GM21825 (cell line): ENCODE measurements at regions not wholly inside any gene's neighbourhood (a gene's known extent, or its start where the extent isn't known, plus 50 kb on each side); places are given as distances from the start of the nearest gene placed in this dataset.

Source experiments
- ATAC-seq: cut with Tn5 transposase; IDR thresholded peaks from one replicate; pipeline ENCODE4 v1.9.1; 2021; ENCODE audit warnings: mild to moderate bottlenecking, moderate library complexity; ENCODE audit not compliant: unreplicated experiment

GRCh38 chr2:217489145-217489960, 513.4 kb downstream of the TNS1 start:
- no peak for ATAC-seq

- no peak for ATAC-seq
Observed at GRCh38 chr2:217484046-217484445, 518.7 kb downstream of the TNS1 start.

GRCh38 chr2:217482056-217482710, 520.6 kb downstream of the TNS1 start:
- ATAC-seq: no peak

GRCh38 chr2:217481577-217481976, 521.2 kb downstream of the TNS1 start:
- no peak for ATAC-seq

GRCh38 chr2:217479566-217479965, 523.2 kb downstream of the TNS1 start:
- ATAC-seq: no peak

- no peak for ATAC-seq
Observed at GRCh38 chr2:217478831-217479455, 523.9 kb downstream of the TNS1 start.

- no peak for ATAC-seq
Observed at GRCh38 chr2:217477583-217477982, 525.2 kb downstream of the TNS1 start.

- ATAC-seq: no peak
Observed at GRCh38 chr2:217475791-217476190, 527.0 kb downstream of the TNS1 start.

GRCh38 chr2:217475101-217475500, 527.7 kb downstream of the TNS1 start:
- ATAC-seq: no peak

- ATAC-seq: no peak
Observed at GRCh38 chr2:217471319-217471718, 531.5 kb downstream of the TNS1 start.

- no peak for ATAC-seq
Observed at GRCh38 chr2:217469203-217469810, 533.5 kb downstream of the TNS1 start.

- no peak for ATAC-seq
Observed at GRCh38 chr2:217468042-217468830, 534.6 kb downstream of the TNS1 start.

- ATAC-seq: no peak
Observed at GRCh38 chr2:217467331-217467730, 535.5 kb downstream of the TNS1 start.

- no peak for ATAC-seq
Observed at GRCh38 chr2:217466805-217467204, 536.0 kb downstream of the TNS1 start.

GRCh38 chr2:217466104-217466503, 536.7 kb downstream of the TNS1 start:
- no peak for ATAC-seq

- no peak for ATAC-seq
Observed at GRCh38 chr2:217465100-217465499, 537.7 kb downstream of the TNS1 start.

GRCh38 chr2:217463402-217464075, 539.3 kb downstream of the TNS1 start:
- ATAC-seq: no peak

GRCh38 chr2:217462121-217462520, 540.7 kb downstream of the TNS1 start:
- ATAC-seq: no peak

- ATAC-seq: no peak
Observed at GRCh38 chr2:217461674-217462073, 541.1 kb downstream of the TNS1 start.
